H1 (cell line): ENCODE measurements at regions not wholly inside any gene's neighbourhood (a gene's known extent, or its start where the extent isn't known, plus 50 kb on each side); places are given as distances from the start of the nearest gene placed in this dataset.

ENCODE experiments used
- CTCF ChIA-PET: fragments of 300-600 bp; sonication (Branson Sonifier 250); formaldehyde crosslinking; loops from one replicate; lab custom pipeline; 2021; ENCODE audit not compliant: partially characterized antibody; lab: Charles Lee
- POLR2A ChIA-PET: fragments of 300-600 bp; sonication (Branson Sonifier 250); formaldehyde crosslinking; loops from one replicate; lab custom pipeline; 2021; ENCODE audit warnings: inconsistent platforms; ENCODE audit not compliant: partially characterized antibody; lab: Charles Lee
- DNase-seq, 2 experiments: peaks; one replicate each; pipeline versions ENCODE4 v3.0.0 to v3.0.0-alpha.2; 2010 to 2022; ENCODE audit warnings: low spot score in 2 of 2, low read depth in 1 of 2, mixed read lengths in 1 of 2
- FAIRE-seq: peaks from 2 replicates; lab custom pipeline; 2011; peaks lifted over from hg19 to GRCh38; lab: Jason Lieb, UNC
- H2AFZ ChIP-seq: 2 replicates; pipeline ENCODE4 v1.8.1; 2012; ENCODE audit warnings: low read length, inconsistent platforms
- H2AK5ac ChIP-seq: 2 replicates; pipeline ENCODE4 v1.6.1; 2013; ENCODE audit warnings: low read depth, low read length
- H2BK120ac ChIP-seq: replicated peaks from 2 replicates; pipeline ENCODE3; 2013; ENCODE audit warnings: low read depth, low read length, inconsistent platforms
- H2BK12ac ChIP-seq: 2 replicates; pipeline ENCODE4 v1.6.1; 2013; ENCODE audit warnings: low read depth, low read length
- H2BK15ac ChIP-seq: 2 replicates; pipeline ENCODE4 v1.6.1; 2013; ENCODE audit warnings: low read length
- H2BK20ac ChIP-seq: 2 replicates; pipeline ENCODE4 v1.6.1; 2013; ENCODE audit warnings: low read length
- H2BK5ac ChIP-seq: 2 replicates; pipeline ENCODE4 v1.6.1; 2013; ENCODE audit warnings: low read depth, low read length
- H3K14ac ChIP-seq: 2 replicates; pipeline ENCODE4 v1.6.1; 2013; ENCODE audit warnings: inconsistent platforms; ENCODE audit not compliant: insufficient read length
- H3K18ac ChIP-seq: 2 replicates; pipeline ENCODE4 v1.6.1; 2013; ENCODE audit warnings: low read length; ENCODE audit errors: extremely low read depth
- H3K23ac ChIP-seq: 2 replicates; pipeline ENCODE4 v1.6.1; 2013; ENCODE audit warnings: inconsistent platforms; ENCODE audit not compliant: insufficient read length
- H3K23me2 ChIP-seq: 2 replicates; pipeline ENCODE4 v1.6.1; 2013; ENCODE audit warnings: low read depth, low read length
- H3K27ac ChIP-seq: 2 replicates; pipeline ENCODE4 v1.6.1; 2011; ENCODE audit warnings: low read depth, low read length, inconsistent platforms
- H3K27me3 ChIP-seq, 4 experiments: replicated peaks in 1 of 4; 1 replicate in 1 of 4; 2 replicates in 3 of 4; pipeline versions ENCODE4 v1.6.1 to v1.8.1; 2011 to 2013; ENCODE audit warnings: low read length in 3 of 4, mild to moderate bottlenecking in 3 of 4, inconsistent platforms in 2 of 4, mixed read lengths in 2 of 4, moderate library complexity in 1 of 4; ENCODE audit not compliant: control insufficient read depth in 3 of 4, insufficient read depth in 3 of 4; ENCODE audit errors: extremely low read depth in 1 of 4
- H3K36me3 ChIP-seq, 4 experiments: 2 replicates each; pipeline versions ENCODE4 v1.6.1 to v1.8.1; 2011 to 2013; ENCODE audit warnings: mild to moderate bottlenecking in 4 of 4, low read length in 3 of 4, moderate library complexity in 2 of 4, control low read depth in 1 of 4, inconsistent platforms in 1 of 4; ENCODE audit not compliant: insufficient read depth in 4 of 4, control insufficient read depth in 2 of 4
- H3K4ac ChIP-seq: replicated peaks from 2 replicates; pipeline ENCODE3; 2013; ENCODE audit warnings: low read length, low read depth, mixed read lengths, inconsistent platforms; ENCODE audit not compliant: insufficient read length
- H3K4me1 ChIP-seq, 4 experiments: replicated peaks in 1 of 4; 1 replicate in 1 of 4; 2 replicates in 3 of 4; pipeline versions ENCODE4 v1.6.1 to v1.8.1; 2011 to 2013; ENCODE audit warnings: low read length in 3 of 4, inconsistent platforms in 2 of 4, mixed read lengths in 1 of 4; ENCODE audit not compliant: insufficient read depth in 4 of 4, control insufficient read depth in 3 of 4
- H3K4me2 ChIP-seq, 2 experiments: 2 replicates each; pipeline versions ENCODE4 v1.6.1 to v1.8.1; 2011 to 2013; ENCODE audit warnings: low read depth in 2 of 2, low read length in 2 of 2, control low read depth in 1 of 2, inconsistent platforms in 1 of 2, mild to moderate bottlenecking in 1 of 2; ENCODE audit not compliant: insufficient read depth in 1 of 2
- H3K4me3 ChIP-seq, 4 experiments: fragments of 200-600, 300-600 bp in 1 of 4; sonication (generic), shearing (Covaris generic), sonication (Bioruptor Twin) in 1 of 4; 2 replicates each; pipeline versions ENCODE4 v1.5.1 to v1.8.1; 2011 to 2016; ENCODE audit warnings: low read length in 4 of 4, low read depth in 3 of 4, control low read depth in 2 of 4, inconsistent platforms in 2 of 4, mild to moderate bottlenecking in 2 of 4, mixed read lengths in 1 of 4, moderate library complexity in 1 of 4; ENCODE audit not compliant: insufficient read depth in 2 of 4; ENCODE audit errors: extremely low read depth in 1 of 4
- H3K56ac ChIP-seq: replicated peaks from 2 replicates; pipeline ENCODE3; 2013; ENCODE audit warnings: low read depth, mild to moderate bottlenecking, mixed read lengths, low read length, inconsistent platforms; ENCODE audit not compliant: insufficient read length
- H3K79me1 ChIP-seq: 2 replicates; pipeline ENCODE4 v1.6.1; 2013; ENCODE audit warnings: low read depth, low read length, control low read depth
- H3K79me2 ChIP-seq, 2 experiments: 2 replicates each; pipeline versions ENCODE4 v1.6.1 to v1.8.1; 2012 to 2013; ENCODE audit warnings: low read length in 2 of 2, mild to moderate bottlenecking in 2 of 2, inconsistent platforms in 1 of 2; ENCODE audit not compliant: insufficient read depth in 2 of 2, control insufficient read depth in 1 of 2
- H3K9ac ChIP-seq, 4 experiments: replicated peaks in 1 of 4; 1 replicate in 1 of 4; 2 replicates in 3 of 4; pipeline versions ENCODE4 v1.6.1 to v1.8.1; 2011 to 2013; ENCODE audit warnings: low read depth in 3 of 4, low read length in 3 of 4, control low read depth in 2 of 4, mild to moderate bottlenecking in 2 of 4, moderate library complexity in 2 of 4, inconsistent platforms in 1 of 4; ENCODE audit errors: extremely low read depth in 1 of 4
- H3K9me3 ChIP-seq, 2 experiments: 2 replicates each; pipeline versions ENCODE4 v1.6.1 to v1.8.1; 2012 to 2013; ENCODE audit warnings: mild to moderate bottlenecking in 2 of 2, moderate library complexity in 2 of 2, control low read depth in 1 of 2, inconsistent platforms in 1 of 2, low read depth in 1 of 2, low read length in 1 of 2, mixed read lengths in 1 of 2; ENCODE audit not compliant: insufficient read depth in 2 of 2
- H4K20me1 ChIP-seq, 2 experiments: replicated peaks in 1 of 2; 2 replicates each; pipeline versions ENCODE3 to v1.8.1; 2011 to 2013; ENCODE audit warnings: inconsistent platforms in 2 of 2, low read length in 2 of 2, mild to moderate bottlenecking in 1 of 2; ENCODE audit not compliant: insufficient read depth in 2 of 2, control insufficient read depth in 1 of 2
- H4K5ac ChIP-seq: 2 replicates; pipeline ENCODE4 v1.6.1; 2013; ENCODE audit warnings: low read length, low read depth, mixed read lengths, inconsistent platforms; ENCODE audit not compliant: insufficient read length
- H4K8ac ChIP-seq: 2 replicates; pipeline ENCODE4 v1.8.0; 2013; ENCODE audit warnings: mild to moderate bottlenecking, moderate library complexity, low read length, inconsistent platforms; ENCODE audit not compliant: insufficient read depth; ENCODE audit errors: extremely low read depth
- H4K91ac ChIP-seq: replicated peaks from 2 replicates; pipeline ENCODE3; 2013; ENCODE audit warnings: low read length, mixed read lengths, inconsistent platforms; ENCODE audit not compliant: insufficient read length
- TAF7 ChIP-seq: optimal IDR thresholded peaks from 2 replicates; pipeline ENCODE3; 2011; ENCODE audit warnings: low read depth, mild to moderate bottlenecking, inconsistent platforms, low read length, moderate library complexity, borderline replicate concordance
- WGBS, 2 experiments: shearing (Covaris generic) in 1 of 2; methylation state at CpG; one replicate each; pipeline versions ENCODE4 v1.1.6 to v1.1.7; 2013 to 2015; ENCODE audit warnings: low lambda C conversion rate in 2 of 2, mixed read lengths in 2 of 2, inconsistent platforms in 1 of 2, low coverage in 1 of 2, missing lambda C conversion rate in 1 of 2; ENCODE audit not compliant: insufficient replicate concordance in 2 of 2, insufficient coverage in 1 of 2, insufficient read length in 1 of 2; ENCODE audit errors: extremely low coverage in 1 of 2, missing lambda C conversion rate in 1 of 2; 5-methylcytosine and 5-hydroxymethylcytosine counted together

- Histone ChIP-seq H3K79me2 (no peaks in the 10 kb centered on the region), H4K20me1 (no peaks in the 10 kb centered on the region), H2AFZ (no peak overlapping the region), H3K9me3 (no peaks in the 10 kb centered on the region), H2AK5ac (no peak overlapping the region), H3K14ac (no peak overlapping the region), H2BK120ac (no peak overlapping the region), H3K27me3 (no peaks in the 10 kb centered on the region), H3K79me1 (no peaks in the 10 kb centered on the region), H3K4me1 (no peaks in the 10 kb centered on the region), H3K4ac (no peak overlapping the region), H4K8ac (no peak overlapping the region), H3K9ac (no peak overlapping the region), H4K5ac (no peak overlapping the region), H2BK12ac (no peak overlapping the region), H2BK5ac (no peak overlapping the region), H3K23ac (no peak overlapping the region), H4K91ac (no peak overlapping the region), H2BK15ac (no peak overlapping the region), H3K56ac (no peak overlapping the region), H3K36me3 (no peaks in the 10 kb centered on the region), H3K18ac (no peak overlapping the region), H3K27ac (no peak overlapping the region), H3K4me2 (no peak overlapping the region), H3K23me2 (no peaks in the 10 kb centered on the region), H2BK20ac (no peak overlapping the region), H3K4me3 (no peak overlapping the region)
- FAIRE-seq (no peak), DNase-seq (no peak)
- ChIA-PET CTCF (interaction anchor here (0.6 kb wide), 2 partner anchors 62 to 108 kb away, joined by 3 read pairs; no protein-coding TSS in a partner anchor), POLR2A (no interaction called here)
- no peak for TF ChIP-seq TAF7
- WGBS, 2 experiments = 75% methylated on average over 1 of the region's 1 CpG; no CpG with 5 or more reads in 1 of the 2 experiments
Measured at GRCh38 chr6:140140891-140141290, 766.4 kb upstream of the CITED2 start.
